ENCODE measurements at regions not wholly inside any gene's neighbourhood (a gene's known extent, or its start where the extent isn't known, plus 50 kb on each side); places are given as distances from the start of the nearest gene placed in this dataset.

- POLR2A ChIA-PET (ENCODE audit: unreplicated experiment), result no interaction called here
- in situ Hi-C loops (cut with MboI; ENCODE audit: low sequenced_read_pairs), result no loop called here
These were observed 1734.7 kb downstream of the SLITRK1 start for GRCh38 chr13:82147526-82147925.

More at GRCh38 chr13:82147526-82147925, 1734.7 kb downstream of the SLITRK1 start:
- Histone ChIP-seq H3K79me1 (ENCODE audit: low read depth in 1 of 2, low read length in 2 of 2) (no peaks in the 10 kb centered on the region), H4K20me1 (ENCODE audit: insufficient read depth, low read length) (no peaks in the 10 kb centered on the region), H2AK5ac (ENCODE audit: low read depth, low read length) (no peak overlapping the region), H3K36me3 (ENCODE audit: control insufficient read depth, insufficient read depth, low read length) (no peaks in the 10 kb centered on the region), H4K5ac (ENCODE audit: low read depth, low read length) (no peak overlapping the region), H2BK20ac (ENCODE audit: low read depth, low read length) (no peak overlapping the region), H3K14ac (replicated peaks; ENCODE audit: low read depth, low read length) (no peak overlapping the region), H2BK120ac (ENCODE audit: low read depth, low read length) (no peak overlapping the region), H3K27me3 (ENCODE audit: control insufficient read depth, insufficient read depth, low read length) (no peaks in the 10 kb centered on the region), H2AK9ac (replicated peaks; ENCODE audit: low read depth, low read length, poor library complexity) (no peak overlapping the region), H2BK15ac (ENCODE audit: low read depth, low read length) (no peak overlapping the region), H3K9ac (ENCODE audit: low read depth, low read length) (no peak overlapping the region), H3K9me3 (ENCODE audit: control insufficient read depth, insufficient read depth, low read length) (no peaks in the 10 kb centered on the region), H3K23ac (ENCODE audit: low read depth, low read length) (no peak overlapping the region), H3K4me2 (ENCODE audit: low read depth, low read length) (no peak overlapping the region), H4K8ac (ENCODE audit: low read depth in 2 of 2, low read length in 2 of 2) (no peak overlapping the region), H3K9me1 (ENCODE audit: insufficient read depth, low read length) (no peaks in the 10 kb centered on the region), H2BK5ac (ENCODE audit: low read depth, low read length, poor library complexity, severe bottlenecking) (no peak overlapping the region), H3K4ac (ENCODE audit: low read depth, low read length) (no peak overlapping the region), H3K27ac (ENCODE audit: insufficient read depth, low read length) (no peak overlapping the region), H2AFZ (replicated peaks; ENCODE audit: low read length, poor library complexity) (no peak overlapping the region), H3K4me1 (ENCODE audit: control insufficient read depth, insufficient read depth, low read length) (no peaks in the 10 kb centered on the region), H4K91ac (ENCODE audit: insufficient read depth, low read depth, low read length) (no peak overlapping the region), H3K56ac (ENCODE audit: extremely low read depth, insufficient read depth, low read length) (no peak overlapping the region), H3K18ac (ENCODE audit: low read depth, low read length) (no peak overlapping the region), H3K4me3 (ENCODE audit: insufficient read depth, low read depth, low read length) (no peak overlapping the region)
- CTCF ChIA-PET, result no interaction called here
- DNase-seq (no peak), ATAC-seq (ENCODE audit: low read depth) (no peak)
- dilution Hi-C loops (cut with HindIII; ENCODE audit: low sequenced_read_pairs, unreplicated experiment) (no loop called here), intact Hi-C loops (cut with micrococcal nuclease) (no loop called here)
- TF ChIP-seq POLR2A (IDR thresholded peaks at IDR 0.05; ENCODE audit: low read depth, low read length), result no peak
- TF ChIP-seq CEBPB (IDR thresholded peaks at IDR 0.05; ENCODE audit: low read depth, low read length), result no peak
- no peak for TF ChIP-seq CTCF (conservative IDR thresholded peaks at IDR 0.05; ENCODE audit: low read depth, low read length)
- no TSS peak for BruUV-seq (replicated peaks)

All from IMR-90 (cell line).